IPS-18c (cell line): ENCODE measurements at regions not wholly inside any gene's neighbourhood (a gene's known extent, or its start where the extent isn't known, plus 50 kb on each side); places are given as distances from the start of the nearest gene placed in this dataset.
"Not testable (repeated sequence)": the region's sequence is repeated elsewhere in the genome, so short reads cannot be mapped to it uniquely, and the experiment has no call there.

Source experiments
- H3K4me3 ChIP-seq: 2 replicates; pipeline ENCODE4 v1.7.0; 2013; ENCODE audit warnings: low read depth, mild to moderate bottlenecking, low read length, moderate library complexity; ENCODE audit not compliant: insufficient read depth
- H3K9me3 ChIP-seq: one replicate; pipeline ENCODE4 v1.6.1; 2013; ENCODE audit warnings: mild to moderate bottlenecking, low read length, moderate library complexity; ENCODE audit not compliant: control insufficient read depth, insufficient read depth

DNA sequence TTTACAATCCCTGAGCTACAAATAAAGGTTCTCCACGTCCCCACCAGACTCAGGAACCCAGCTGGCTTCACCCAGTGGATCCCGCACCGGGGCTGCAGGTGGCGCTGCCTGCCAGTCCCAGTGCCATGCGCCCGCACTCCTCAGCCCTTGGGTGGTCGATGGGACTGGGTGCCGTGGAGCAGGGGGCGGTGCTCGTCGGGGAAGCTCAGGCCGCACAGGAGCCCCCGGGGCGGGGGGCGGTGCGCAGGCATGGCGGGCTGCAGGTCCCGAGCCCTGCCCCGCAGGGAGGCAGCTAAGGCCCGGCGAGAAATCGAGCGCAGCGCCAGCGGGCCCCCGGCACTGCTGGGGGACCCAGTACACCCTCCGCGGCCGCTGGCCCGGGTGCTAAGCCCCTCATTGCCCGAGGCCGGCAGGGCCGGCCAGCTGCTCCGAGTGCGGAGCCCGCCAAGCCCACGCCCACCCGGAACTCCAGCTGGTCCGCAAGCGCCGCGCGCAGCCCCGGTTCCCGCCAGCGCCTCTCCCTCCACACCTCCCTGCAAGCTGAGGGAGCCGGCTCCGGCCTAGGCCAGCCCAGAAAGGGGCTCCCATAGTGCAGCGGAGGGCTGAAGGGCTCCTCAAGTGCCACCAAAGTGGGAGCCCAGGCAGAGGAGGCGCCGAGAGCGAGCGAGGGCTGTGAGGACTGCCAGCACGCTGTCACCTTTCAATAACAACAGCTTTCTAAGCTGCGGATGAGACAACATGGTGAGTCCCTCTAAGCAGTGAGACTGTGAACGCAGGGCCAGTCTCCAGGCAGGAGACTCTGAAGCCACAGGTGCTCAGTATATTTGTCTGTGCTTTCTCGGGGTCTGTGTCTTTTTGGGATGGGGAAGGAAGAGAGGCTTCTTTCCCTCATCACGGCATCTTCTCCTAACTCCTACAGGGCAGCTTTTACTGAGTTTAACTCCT is 161.5 kb downstream of the NR2F2 start:
- peak overlapping the region; percentile 39; the same call in 1 of the 2 replicates for H3K4me3 ChIP-seq
- not testable (repeated sequence) for H3K9me3 ChIP-seq

DNA sequence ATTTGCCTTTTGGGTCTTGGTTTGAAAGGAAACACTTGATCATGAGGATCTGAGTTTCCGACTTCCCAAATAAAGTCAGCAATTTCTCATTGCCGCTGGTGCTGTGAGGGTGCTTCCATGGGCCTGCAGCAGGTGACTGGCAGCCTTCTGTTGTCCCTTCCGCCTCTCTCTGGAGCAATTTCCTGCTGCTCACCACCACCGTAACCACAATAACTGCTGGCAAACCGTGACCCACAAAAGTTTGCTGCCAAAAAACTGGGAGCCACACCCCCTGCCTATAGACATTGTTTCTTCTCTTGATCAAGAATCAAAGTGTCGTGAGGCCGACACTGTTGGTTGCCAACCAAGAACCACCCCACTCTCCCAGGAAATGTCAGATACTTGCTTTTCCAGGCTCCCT is 164.0 kb downstream of the NR2F2 start:
- Histone ChIP-seq H3K9me3 (no peaks in the 10 kb centered on the region), H3K4me3 (no peak overlapping the region)

DNA sequence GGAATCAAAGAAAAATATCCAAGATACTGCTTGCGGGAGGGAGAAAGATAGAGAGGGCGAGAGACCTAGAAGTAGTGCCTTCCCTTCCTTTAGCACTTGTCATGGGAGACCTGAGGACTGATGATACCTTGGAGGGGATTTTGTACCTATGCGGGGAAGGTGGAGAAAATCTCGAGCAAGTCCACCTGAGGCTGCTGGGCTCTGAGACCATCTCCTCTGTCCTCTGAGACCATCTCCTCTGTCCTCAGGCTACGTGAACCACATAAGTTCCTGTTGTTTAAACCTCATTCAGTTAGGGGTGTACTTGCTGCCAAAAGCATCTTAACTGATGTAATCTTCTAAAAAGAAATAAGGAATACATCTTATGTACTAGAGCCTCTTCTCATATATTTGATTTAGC is 164.9 kb downstream of the NR2F2 start:
- no peaks in the 10 kb centered on the region for H3K9me3 ChIP-seq
- H3K4me3 ChIP-seq = no peak overlapping the region

DNA sequence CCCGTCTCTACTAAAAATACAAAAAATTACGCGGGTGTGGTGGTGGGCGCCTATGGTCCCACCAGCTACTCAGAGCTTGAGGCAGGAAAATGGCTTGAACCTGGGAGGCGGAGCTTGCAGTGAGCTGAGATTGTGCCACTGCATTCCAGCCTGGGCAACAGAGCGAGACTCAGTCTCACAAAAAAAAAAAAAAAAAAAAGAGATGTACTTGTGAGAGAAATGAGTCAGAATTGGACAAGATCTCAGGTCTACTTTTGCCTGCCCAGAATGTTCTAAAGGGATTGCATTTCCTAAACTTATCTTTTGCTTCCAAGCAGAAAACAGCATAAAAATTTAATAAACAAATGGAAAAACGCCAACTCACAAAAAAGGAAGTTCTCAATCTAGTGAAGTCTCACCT is 167.5 kb downstream of the NR2F2 start:
- Histone ChIP-seq H3K4me3 (no peak overlapping the region), H3K9me3 (no peaks in the 10 kb centered on the region)

DNA sequence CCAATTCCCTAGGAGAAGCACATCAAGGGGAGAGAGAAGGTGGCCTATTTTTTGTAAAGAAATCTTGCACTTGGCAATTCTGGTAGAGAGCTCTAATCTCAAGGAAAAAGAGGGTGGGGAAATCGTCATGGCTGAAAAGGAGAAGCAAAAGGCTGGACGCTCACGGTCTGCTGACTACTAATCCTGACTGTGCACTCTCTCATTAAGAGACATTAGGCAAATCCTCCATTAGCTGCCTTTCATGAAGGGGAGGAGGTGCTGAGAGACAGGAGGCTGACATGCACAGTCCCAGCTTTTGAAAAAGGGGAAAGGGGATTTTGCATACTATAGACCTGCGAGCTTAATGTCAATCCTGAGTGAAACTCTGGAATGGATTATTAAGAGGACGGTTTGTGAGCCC is 170.0 kb downstream of the NR2F2 start:
- no peak overlapping the region for H3K4me3 ChIP-seq
- no peaks in the 10 kb centered on the region for H3K9me3 ChIP-seq

DNA sequence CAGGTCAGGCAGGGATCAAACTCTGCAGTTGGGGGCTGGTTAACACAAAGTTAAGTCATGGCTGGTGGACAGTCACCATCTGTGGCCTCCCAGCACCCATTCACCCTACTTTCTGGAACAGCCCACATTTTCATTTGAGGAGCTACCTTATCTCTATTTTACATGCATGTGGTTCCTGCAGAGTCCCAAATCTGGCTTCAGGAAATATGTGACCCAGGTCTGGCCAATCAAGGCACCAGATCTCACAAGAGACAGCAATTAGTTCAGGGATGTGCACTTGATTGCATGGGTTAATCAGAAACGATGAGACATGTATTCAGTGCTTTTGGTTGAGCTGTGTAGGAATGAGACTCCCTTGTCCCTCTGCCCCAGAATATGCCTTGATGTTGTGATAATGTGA is 170.9 kb downstream of the NR2F2 start:
- no peak overlapping the region for H3K4me3 ChIP-seq

DNA sequence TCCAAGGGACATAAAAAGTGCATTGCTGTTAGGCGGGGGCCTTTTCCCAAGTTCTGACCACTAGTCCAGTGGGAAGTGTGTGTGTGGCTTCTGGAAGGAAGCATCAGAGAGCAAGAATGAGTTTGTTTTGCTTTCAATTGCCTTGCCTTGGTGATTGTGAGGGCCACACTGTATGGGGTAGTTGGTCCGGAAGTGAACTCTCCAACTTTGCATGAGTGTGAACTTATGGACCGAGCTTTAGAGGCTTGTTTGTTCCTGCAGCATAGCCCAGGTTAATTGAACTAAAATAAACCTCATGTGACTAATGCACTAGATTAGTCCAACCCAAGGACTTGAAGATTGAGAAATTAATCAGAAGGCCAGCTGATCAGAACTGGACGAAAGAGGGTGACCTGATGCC is 171.7 kb downstream of the NR2F2 start:
- no peaks in the 10 kb centered on the region for H3K9me3 ChIP-seq
- no peak overlapping the region for H3K4me3 ChIP-seq

More for the DNA sequence above, 170.9 kb downstream of the NR2F2 start:
- no peaks in the 10 kb centered on the region for H3K9me3 ChIP-seq

DNA sequence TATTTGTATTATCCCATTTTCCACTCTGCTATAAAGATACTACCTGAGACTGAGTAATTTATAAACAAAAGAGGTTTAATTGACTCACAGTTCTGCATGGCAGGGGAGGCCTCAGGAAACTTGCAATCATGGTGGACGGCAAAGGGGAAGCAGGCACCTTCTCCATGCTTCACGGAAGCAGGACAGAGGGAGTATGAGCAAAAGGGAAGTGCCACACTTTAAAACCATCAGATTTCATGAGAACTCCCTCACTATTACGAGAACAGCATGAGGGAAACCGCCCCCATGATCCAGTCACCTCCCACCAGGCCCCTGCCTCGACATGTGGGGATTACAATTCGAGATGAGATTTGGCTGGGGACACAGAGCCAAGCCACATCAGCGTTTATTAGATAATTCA is 172.8 kb downstream of the NR2F2 start:
- no peak overlapping the region for H3K4me3 ChIP-seq

DNA sequence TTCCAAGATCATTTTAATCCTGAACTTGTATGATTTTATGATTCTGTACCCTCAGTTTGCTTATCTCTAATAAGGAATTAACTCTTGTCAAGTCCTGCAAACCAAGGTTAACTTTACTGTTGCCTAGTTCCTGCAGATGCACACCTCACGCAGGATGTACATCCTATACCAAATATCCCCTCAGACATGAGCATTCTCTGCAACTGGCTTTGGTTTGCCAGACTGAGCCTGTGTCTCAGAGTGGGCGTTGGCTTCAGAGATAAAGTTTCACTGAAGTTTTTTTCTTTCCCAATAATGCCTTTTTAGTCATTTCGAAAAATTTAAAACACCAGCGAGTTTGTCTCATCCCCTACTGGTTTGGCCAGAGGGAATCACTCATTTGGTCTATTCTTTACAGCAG is 173.9 kb downstream of the NR2F2 start:
- Histone ChIP-seq H3K4me3 (no peak overlapping the region), H3K9me3 (peaks cover 4% of the 10 kb centered on the region)

More for the DNA sequence above, 172.8 kb downstream of the NR2F2 start:
- H3K9me3 ChIP-seq = peaks cover 4% of the 10 kb centered on the region

DNA sequence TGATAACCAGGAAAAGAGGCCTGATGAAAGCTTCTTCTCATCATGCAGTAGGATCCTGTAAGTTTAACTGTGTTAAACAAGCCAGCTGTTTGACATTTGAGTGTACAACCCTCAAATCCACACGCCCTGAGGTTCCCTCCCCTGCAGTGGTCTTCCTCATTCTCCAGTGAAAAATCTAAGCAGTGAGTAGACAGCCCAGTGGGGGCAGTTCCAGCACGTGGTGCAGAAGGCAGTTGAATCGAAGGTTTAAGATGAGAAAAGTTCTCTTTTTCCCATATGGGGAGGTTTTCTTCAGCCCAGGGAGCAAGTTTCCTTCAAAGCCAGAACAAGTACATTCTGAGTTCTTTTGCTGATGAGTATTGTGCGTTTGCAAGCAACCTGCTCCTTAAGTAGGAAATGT is 174.5 kb downstream of the NR2F2 start:
- H3K9me3 ChIP-seq = peaks cover 4% of the 10 kb centered on the region
- H3K4me3 ChIP-seq = no peak overlapping the region

DNA sequence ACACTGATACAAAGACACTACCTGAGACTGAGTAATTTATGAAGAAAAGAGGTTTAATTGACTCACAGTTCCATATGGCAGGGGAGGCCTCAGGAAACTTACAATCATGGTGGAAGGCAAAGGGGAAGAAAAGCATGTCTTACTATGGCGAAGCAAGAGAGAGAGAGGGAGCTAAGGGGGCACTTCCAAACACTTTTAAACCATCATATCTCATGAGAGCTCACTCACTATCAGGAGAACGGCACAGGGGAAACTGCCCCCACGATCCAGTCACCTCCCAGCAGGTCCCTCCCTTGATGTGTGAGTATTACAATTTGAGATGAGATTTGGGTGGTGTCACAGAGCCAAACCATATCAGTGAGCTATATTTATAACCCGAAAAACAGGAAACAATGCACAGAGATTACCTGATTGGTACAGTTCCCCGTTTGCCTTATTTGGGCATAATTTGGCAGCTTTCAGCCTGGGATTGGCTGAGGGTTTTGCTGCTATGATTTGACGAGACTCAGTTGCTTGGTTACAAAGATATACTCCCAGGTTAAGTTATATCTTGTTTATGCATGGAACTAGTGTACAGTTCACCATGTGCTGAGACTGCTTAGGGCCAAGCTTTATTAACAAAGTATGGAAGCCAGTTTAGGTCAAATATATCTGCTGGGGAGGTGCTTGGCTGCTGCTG is 184.2 kb downstream of the NR2F2 start:
- Histone ChIP-seq H3K4me3 (no peak overlapping the region), H3K9me3 (no peaks in the 10 kb centered on the region)

DNA sequence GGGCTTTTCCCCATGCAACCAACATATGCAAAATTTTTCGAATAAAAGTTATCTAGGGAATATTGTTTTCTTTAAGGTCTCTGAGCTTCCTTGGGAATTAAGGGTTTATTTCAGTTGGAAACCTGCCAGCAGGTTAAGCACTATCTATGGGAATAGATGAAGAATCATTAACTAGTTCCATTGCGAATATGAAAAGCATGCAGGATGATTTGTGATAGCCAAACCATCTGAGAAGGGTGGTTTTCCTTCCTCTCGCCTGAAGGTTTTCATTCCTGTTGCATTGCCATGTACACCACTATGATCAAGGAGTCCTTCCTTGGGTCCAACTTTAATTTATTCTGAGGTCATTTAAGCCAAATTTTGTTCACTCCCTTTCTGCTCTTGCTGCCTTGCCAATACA is 184.9 kb downstream of the NR2F2 start:
- H3K4me3 ChIP-seq = no peak overlapping the region
- no peaks in the 10 kb centered on the region for H3K9me3 ChIP-seq

DNA sequence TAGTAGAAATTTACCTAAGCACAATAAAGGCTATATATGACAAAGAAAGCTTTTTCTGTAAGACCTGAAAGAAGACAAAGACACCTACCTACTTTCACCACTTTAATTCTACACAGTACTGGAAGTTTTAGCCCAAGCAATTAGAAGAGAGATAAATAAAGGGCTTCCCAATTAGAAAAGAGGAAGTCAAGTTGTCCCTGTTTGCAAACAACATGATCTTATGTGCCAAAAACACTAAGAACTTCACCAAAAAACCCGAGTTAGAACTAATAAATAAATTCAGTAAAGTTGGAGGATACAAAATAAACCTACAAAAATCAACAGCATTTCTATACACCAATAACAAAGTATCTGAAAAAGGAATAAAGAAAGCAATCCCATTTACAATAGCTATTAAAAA is 190.9 kb downstream of the NR2F2 start:
- H3K4me3 ChIP-seq = no peak overlapping the region
- no peaks in the 10 kb centered on the region for H3K9me3 ChIP-seq

DNA sequence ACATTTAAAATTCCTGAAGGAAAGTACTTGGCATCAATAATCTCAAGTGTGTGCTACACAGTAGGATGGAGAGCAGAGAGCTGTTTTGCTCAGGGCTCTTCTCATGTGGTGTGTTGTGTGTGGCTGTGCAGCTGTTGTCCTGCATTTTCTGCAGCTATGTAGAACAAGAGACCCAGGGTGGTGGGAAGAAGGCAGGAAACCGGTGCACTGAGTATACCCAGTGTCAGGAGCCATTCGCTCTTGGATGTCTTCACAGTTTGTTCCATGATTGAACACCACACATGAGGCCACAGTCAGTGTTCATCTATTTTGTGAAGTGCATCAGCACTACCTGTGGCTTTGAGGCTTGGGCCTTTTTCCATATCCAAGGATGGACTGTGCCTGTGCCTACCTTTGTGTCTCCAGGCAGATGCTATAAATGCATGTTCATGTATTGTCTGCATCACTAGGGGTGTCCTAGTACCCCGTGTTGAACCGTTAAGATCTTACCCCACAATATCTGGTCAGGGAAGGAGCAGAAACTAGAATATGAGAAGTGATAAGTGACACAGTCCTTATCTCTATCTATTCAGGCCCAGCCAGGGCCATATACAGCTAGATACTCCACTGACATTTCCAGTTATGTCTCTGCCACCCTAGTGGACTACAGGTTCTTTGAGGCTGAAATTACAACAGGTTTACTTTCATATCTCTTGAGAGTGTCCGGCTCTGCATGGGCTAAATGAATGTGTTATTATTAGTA is 194.3 kb downstream of the NR2F2 start:
- Histone ChIP-seq H3K9me3 (no peaks in the 10 kb centered on the region), H3K4me3 (no peak overlapping the region)

DNA sequence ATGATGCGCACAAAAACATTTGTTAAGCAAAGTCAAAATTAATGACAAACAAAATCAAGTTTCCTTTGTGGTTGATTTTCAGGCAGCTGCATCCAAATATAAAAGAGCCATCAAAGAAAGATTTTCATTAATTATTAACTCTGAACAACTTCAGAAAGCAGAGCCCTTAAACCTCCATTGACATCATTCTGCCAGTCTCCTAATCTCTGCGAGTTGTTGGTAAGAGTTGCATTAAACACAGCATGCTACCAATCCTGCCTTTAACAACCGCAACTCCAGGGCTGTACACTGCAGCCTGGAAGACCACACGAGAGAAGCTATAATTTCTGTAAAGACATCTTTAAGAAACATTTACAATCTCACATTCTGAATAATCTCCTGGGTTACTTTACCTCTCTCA is 204.6 kb downstream of the NR2F2 start:
- Histone ChIP-seq H3K9me3 (no peaks in the 10 kb centered on the region), H3K4me3 (no peak overlapping the region)

DNA sequence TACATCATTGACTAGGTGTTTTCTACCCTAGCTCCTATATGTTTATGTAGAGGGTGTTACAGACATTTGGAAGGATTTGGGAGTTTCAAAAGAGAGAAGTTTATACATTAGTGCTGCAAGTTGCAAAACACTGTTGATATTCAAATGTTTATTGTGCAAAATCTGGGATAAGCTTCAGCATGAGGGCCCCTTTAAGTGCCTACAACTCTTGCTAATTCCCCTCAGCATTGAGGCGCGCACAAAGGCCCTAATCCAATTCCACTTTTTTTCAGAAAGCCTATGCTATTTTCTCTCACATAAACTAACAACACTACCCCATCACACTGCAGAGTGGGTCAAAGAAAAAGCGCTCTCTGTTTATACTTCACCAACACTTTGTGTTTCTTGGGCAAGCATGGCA is 208.0 kb downstream of the NR2F2 start:
- Histone ChIP-seq H3K9me3 (no peaks in the 10 kb centered on the region), H3K4me3 (no peak overlapping the region)

DNA sequence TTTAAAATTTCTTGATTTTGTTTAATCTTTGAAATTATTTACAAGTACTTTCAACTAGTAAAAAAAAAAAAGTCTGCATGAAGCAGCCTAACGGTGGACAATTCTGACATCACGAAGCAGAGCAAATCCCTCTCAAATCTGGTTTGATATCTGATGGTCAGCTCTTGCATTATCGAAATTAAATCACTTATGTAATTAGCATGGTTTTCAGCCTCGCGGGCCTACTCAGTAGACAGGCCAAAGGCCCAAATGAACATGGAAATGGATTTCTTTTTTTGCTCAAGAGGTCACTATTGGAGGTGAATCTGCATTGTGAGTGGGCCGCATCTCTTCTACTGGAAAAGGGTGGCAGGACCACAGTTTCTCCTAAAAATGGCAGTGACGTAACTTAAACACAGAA is 209.8 kb downstream of the NR2F2 start:
- H3K9me3 ChIP-seq = no peaks in the 10 kb centered on the region
- H3K4me3 ChIP-seq = no peak overlapping the region
